ENCODE measurements at regions not wholly inside any gene's neighbourhood (a gene's known extent, or its start where the extent isn't known, plus 50 kb on each side); places are given as distances from the start of the nearest gene placed in this dataset.

DNA sequence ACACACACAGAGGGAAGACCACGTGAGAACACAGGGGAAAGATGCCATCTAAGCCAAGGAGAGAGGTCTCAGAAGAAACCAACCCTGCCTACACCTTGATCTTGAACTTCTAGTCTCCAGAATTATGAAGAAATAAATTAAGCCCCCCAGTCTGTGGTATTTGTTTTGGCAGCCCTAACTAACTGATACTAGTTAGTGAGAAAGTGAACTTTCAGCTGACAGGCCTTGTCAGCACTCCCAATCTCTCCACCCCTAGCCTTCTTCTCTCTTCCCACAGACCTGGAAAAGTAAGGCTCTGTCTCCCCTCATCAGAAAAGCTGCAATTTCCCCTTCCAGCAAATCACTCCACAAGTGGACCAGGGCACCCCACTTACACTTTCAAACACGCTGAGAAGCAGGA lies 108.6 kb upstream of the CDYL start:
- Histone ChIP-seq H3K27me3 (ENCODE audit: insufficient read depth, low read depth, low read length) (no peaks in the 10 kb centered on the region), H3K4me3 (ENCODE audit: low read length) (no peak overlapping the region), H3F3A (ENCODE audit: insufficient read depth, low read length, poor library complexity, severe bottlenecking) (no peaks in the 10 kb centered on the region), H3K27ac (ENCODE audit: low read length) (no peak overlapping the region), H3K4me2 (ENCODE audit: low read length) (no peak overlapping the region), H3K9ac (ENCODE audit: low read length) (no peak overlapping the region), H3K9me3 (ENCODE audit: low read length) (no peaks in the 10 kb centered on the region), H3K9me2 (ENCODE audit: insufficient read depth, low read length) (no peaks in the 10 kb centered on the region), H4K20me1 (ENCODE audit: insufficient read depth) (no peaks in the 10 kb centered on the region), H3K36me3 (ENCODE audit: insufficient read depth, low read length) (no peaks in the 10 kb centered on the region), H2AFZ (ENCODE audit: low read depth, low read length) (no peak overlapping the region), H3K79me2 (replicated peaks; ENCODE audit: insufficient read depth, low read length) (no peaks in the 10 kb centered on the region)
- no peak for TF ChIP-seq TAF1 (IDR thresholded peaks at IDR 0.05; ENCODE audit: low read depth)
- TF ChIP-seq EP300 (conservative IDR thresholded peaks at IDR 0.05; ENCODE audit: poor library complexity, severe bottlenecking), result no peak
- TF ChIP-seq EZH2 (IDR thresholded peaks at IDR 0.05; ENCODE audit: borderline replicate concordance, insufficient read depth, low read length, poor library complexity, severe bottlenecking), result no peak
- TF ChIP-seq SMC3 (conservative IDR thresholded peaks at IDR 0.05; ENCODE audit: poor library complexity), result no peak
- TF ChIP-seq RAD21 (conservative IDR thresholded peaks at IDR 0.05), result no peak
- no peak for TF ChIP-seq CTCF (IDR thresholded peaks at IDR 0.05; ENCODE audit: poor library complexity, severe bottlenecking)
- no peak for TF ChIP-seq POLR2AphosphoS5 (IDR thresholded peaks at IDR 0.05)
- TF ChIP-seq MXI1 (conservative IDR thresholded peaks at IDR 0.05; ENCODE audit: poor library complexity, severe bottlenecking), result no peak
- TF ChIP-seq, protein P1, sequence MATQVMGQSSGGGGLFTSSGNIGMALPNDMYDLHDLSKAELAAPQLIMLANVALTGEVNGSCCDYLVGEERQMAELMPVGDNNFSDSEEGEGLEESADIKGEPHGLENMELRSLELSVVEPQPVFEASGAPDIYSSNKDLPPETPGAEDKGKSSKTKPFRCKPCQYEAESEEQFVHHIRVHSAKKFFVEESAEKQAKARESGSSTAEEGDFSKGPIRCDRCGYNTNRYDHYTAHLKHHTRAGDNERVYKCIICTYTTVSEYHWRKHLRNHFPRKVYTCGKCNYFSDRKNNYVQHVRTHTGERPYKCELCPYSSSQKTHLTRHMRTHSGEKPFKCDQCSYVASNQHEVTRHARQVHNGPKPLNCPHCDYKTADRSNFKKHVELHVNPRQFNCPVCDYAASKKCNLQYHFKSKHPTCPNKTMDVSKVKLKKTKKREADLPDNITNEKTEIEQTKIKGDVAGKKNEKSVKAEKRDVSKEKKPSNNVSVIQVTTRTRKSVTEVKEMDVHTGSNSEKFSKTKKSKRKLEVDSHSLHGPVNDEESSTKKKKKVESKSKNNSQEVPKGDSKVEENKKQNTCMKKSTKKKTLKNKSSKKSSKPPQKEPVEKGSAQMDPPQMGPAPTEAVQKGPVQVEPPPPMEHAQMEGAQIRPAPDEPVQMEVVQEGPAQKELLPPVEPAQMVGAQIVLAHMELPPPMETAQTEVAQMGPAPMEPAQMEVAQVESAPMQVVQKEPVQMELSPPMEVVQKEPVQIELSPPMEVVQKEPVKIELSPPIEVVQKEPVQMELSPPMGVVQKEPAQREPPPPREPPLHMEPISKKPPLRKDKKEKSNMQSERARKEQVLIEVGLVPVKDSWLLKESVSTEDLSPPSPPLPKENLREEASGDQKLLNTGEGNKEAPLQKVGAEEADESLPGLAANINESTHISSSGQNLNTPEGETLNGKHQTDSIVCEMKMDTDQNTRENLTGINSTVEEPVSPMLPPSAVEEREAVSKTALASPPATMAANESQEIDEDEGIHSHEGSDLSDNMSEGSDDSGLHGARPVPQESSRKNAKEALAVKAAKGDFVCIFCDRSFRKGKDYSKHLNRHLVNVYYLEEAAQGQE (IDR thresholded peaks at IDR 0.05; ENCODE audit: borderline replicate concordance), result no peak

DNA sequence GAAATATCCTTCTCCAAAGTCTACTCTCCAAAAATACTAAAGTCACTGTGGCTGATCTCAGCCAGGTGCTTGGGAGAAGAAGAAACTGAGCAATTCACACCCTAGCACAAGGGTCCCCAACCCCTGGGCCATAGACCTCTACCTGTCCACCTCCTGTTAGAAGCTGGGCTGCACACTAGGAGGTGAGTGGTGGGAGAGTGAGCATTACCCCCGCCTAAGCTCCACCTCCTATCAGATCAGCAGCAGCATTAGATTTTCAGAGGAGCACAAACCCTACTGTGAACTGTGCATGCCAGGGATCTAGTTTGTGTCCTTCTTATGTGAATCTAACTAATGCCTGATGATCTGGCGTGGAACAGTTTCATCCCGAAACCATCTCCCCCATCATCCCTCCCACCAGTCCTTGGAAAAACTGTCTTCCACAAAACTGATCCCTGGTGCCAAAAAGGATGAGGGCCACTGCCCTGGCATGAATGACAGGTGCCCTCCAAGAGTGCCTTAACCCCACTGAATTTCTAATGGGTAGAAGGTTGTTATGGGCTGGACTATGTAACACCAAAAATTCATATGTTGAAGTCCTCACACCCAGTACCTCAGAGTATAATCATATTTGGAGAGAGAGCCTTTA lies 109.2 kb upstream of the CDYL start:
- TF ChIP-seq RAD21 (conservative IDR thresholded peaks at IDR 0.05), result no peak
- TF ChIP-seq POLR2AphosphoS5 (IDR thresholded peaks at IDR 0.05), result no peak
- TF ChIP-seq, protein P1 (IDR thresholded peaks at IDR 0.05; ENCODE audit: borderline replicate concordance), result no peak
- TF ChIP-seq MXI1 (conservative IDR thresholded peaks at IDR 0.05; ENCODE audit: poor library complexity, severe bottlenecking), result no peak
- no peak for TF ChIP-seq TAF1 (IDR thresholded peaks at IDR 0.05; ENCODE audit: low read depth)
- TF ChIP-seq CTCF (IDR thresholded peaks at IDR 0.05; ENCODE audit: poor library complexity, severe bottlenecking), result no peak
- no peak for TF ChIP-seq EP300 (conservative IDR thresholded peaks at IDR 0.05; ENCODE audit: poor library complexity, severe bottlenecking)
- TF ChIP-seq SMC3 (conservative IDR thresholded peaks at IDR 0.05; ENCODE audit: poor library complexity), result no peak
- TF ChIP-seq EZH2 (IDR thresholded peaks at IDR 0.05; ENCODE audit: borderline replicate concordance, insufficient read depth, low read length, poor library complexity, severe bottlenecking), result no peak
- H3K79me2 ChIP-seq (replicated peaks; ENCODE audit: insufficient read depth, low read length), result no peaks in the 10 kb centered on the region
- no peaks in the 10 kb centered on the region for H3K9me2 ChIP-seq (ENCODE audit: insufficient read depth, low read length)
- H3K4me2 ChIP-seq (ENCODE audit: low read length), result no peak overlapping the region
- no peaks in the 10 kb centered on the region for H3K9me3 ChIP-seq (ENCODE audit: low read length)
- H3K27ac ChIP-seq (ENCODE audit: low read length), result no peak overlapping the region
- H3K36me3 ChIP-seq (ENCODE audit: insufficient read depth, low read length), result no peaks in the 10 kb centered on the region
- no peaks in the 10 kb centered on the region for H3K27me3 ChIP-seq (ENCODE audit: insufficient read depth, low read depth, low read length)
- H3K9ac ChIP-seq (ENCODE audit: low read length), result no peak overlapping the region
- H4K20me1 ChIP-seq (ENCODE audit: insufficient read depth), result no peaks in the 10 kb centered on the region
- no peak overlapping the region for H3K4me3 ChIP-seq (ENCODE audit: low read length)
- H3F3A ChIP-seq (ENCODE audit: insufficient read depth, low read length, poor library complexity, severe bottlenecking), result no peaks in the 10 kb centered on the region
- H2AFZ ChIP-seq (ENCODE audit: low read depth, low read length), result no peak overlapping the region
